ENCODE measurements at regions not wholly inside any gene's neighbourhood (a gene's known extent, or its start where the extent isn't known, plus 50 kb on each side); places are given as distances from the start of the nearest gene placed in this dataset.
A peak's percentile ranks its signal among the peaks of the same experiment; 100 is the strongest.

DNA sequence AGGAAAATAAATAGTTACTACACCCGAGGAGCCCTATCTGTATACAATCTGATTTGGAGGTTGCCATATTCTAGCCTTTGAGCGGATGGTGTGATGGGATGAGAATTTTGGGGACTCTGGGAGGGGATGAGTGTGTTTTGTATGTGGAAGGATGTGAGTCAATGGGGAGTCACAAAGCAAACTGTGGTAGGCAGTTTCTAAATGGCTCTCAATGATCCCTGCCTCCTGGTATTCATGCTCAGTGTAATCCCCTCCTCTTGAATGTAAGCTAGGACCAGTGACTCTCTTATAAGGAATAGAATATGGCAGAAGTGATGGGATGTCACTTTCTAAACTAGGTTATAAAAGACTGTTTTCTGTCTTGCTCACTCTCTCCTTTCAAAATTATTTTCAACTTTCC lies 205.7 kb upstream of the RIOK2 start:
- TF ChIP-seq, protein P1, sequence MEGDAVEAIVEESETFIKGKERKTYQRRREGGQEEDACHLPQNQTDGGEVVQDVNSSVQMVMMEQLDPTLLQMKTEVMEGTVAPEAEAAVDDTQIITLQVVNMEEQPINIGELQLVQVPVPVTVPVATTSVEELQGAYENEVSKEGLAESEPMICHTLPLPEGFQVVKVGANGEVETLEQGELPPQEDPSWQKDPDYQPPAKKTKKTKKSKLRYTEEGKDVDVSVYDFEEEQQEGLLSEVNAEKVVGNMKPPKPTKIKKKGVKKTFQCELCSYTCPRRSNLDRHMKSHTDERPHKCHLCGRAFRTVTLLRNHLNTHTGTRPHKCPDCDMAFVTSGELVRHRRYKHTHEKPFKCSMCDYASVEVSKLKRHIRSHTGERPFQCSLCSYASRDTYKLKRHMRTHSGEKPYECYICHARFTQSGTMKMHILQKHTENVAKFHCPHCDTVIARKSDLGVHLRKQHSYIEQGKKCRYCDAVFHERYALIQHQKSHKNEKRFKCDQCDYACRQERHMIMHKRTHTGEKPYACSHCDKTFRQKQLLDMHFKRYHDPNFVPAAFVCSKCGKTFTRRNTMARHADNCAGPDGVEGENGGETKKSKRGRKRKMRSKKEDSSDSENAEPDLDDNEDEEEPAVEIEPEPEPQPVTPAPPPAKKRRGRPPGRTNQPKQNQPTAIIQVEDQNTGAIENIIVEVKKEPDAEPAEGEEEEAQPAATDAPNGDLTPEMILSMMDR (IDR thresholded peaks at IDR 0.05; ENCODE audit: insufficient read depth in 1 of 2, low read depth in 1 of 2, low read length in 1 of 2, severe bottlenecking in 1 of 2, unreplicated experiment in 1 of 2) = no peak
- Mint-ChIP-seq H3K9me3 (ENCODE audit: unreplicated experiment) (peaks cover 8% of the 10 kb centered on the region), H3K27me3 (ENCODE audit: insufficient read depth, unreplicated experiment) (no peaks in the 10 kb centered on the region), H3K27ac (ENCODE audit: unreplicated experiment) (no peak overlapping the region), H3K4me1 (ENCODE audit: low read depth, unreplicated experiment) (no peaks in the 10 kb centered on the region), H3K4me3 (ENCODE audit: unreplicated experiment) (no peak overlapping the region), H3K36me3 (ENCODE audit: insufficient read depth, unreplicated experiment) (no peaks in the 10 kb centered on the region)
- Histone ChIP-seq H3K9me3 (no peaks in the 10 kb centered on the region; the same call in 1 of the 2 replicates), H3K4me3 (ENCODE audit: low read depth, low read length) (no peak overlapping the region), H3K4me1 (no peaks in the 10 kb centered on the region), H3K36me3 (ENCODE audit: control insufficient read depth, insufficient read depth, low read length) (no peaks in the 10 kb centered on the region), H3K27me3 (replicated peaks; ENCODE audit: control insufficient read depth, insufficient read depth, low read length) (no peaks in the 10 kb centered on the region; the same call in 1 of the 2 replicates)
- ChIA-PET CTCF (no interaction called here), POLR2A (no interaction called here)
- DNase-seq = no peak
- BruUV-seq (replicated peaks) = no TSS peak
- intact Hi-C loops (cut with micrococcal nuclease; ENCODE audit: unreplicated experiment) = no loop called here

DNA sequence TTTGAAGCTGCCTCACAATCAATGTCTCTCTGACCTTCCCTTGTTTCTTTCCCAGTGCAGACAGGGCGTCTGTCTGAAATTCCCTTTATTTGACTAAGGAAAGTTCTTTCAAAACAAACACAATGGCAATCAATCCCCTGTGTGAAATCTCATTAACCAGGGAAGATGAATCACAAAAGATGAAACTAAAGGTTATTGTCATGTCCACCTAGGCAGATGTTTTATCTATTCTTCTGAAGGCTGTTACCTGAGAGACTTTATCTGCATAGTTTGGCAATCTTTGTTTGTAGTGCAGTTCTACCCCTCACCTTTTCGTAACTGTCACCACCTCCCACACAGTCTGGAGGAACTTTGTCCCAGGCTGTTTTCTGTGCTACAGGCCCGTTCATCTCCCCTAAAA lies 217.5 kb upstream of the RIOK2 start:
- no peaks in the 10 kb centered on the region for H3K27me3 ChIP-seq (replicated peaks; ENCODE audit: control insufficient read depth, insufficient read depth, low read length)
- Mint-ChIP-seq H3K9me3 (ENCODE audit: unreplicated experiment) (peaks cover 20% of the 10 kb centered on the region), H3K4me3 (ENCODE audit: unreplicated experiment) (peak overlapping the region; percentile 4), H3K27me3 (ENCODE audit: insufficient read depth, unreplicated experiment) (no peaks in the 10 kb centered on the region), H3K4me1 (ENCODE audit: low read depth, unreplicated experiment) (peaks cover 18% of the 10 kb centered on the region), H3K36me3 (ENCODE audit: insufficient read depth, unreplicated experiment) (no peaks in the 10 kb centered on the region), H3K27ac (ENCODE audit: unreplicated experiment) (peak overlapping the region; percentile 6)
- BruUV-seq (replicated peaks) = no TSS peak
- POLR2A ChIA-PET = no interaction called here
- intact Hi-C loops (cut with micrococcal nuclease; ENCODE audit: unreplicated experiment) = no loop called here
- DNase-seq = peak; percentile 45 to 46
- CTCF ChIA-PET = no interaction called here
- no peak overlapping the region for H3K4me3 ChIP-seq (ENCODE audit: low read depth, low read length)
- H3K9me3 ChIP-seq = no peaks in the 10 kb centered on the region
- no peaks in the 10 kb centered on the region; the same call in 1 of the 2 replicates for H3K36me3 ChIP-seq (ENCODE audit: control insufficient read depth, insufficient read depth, low read length)
- TF ChIP-seq, protein P1 (IDR thresholded peaks at IDR 0.05; ENCODE audit: insufficient read depth in 1 of 2, low read depth in 1 of 2, low read length in 1 of 2, severe bottlenecking in 1 of 2, unreplicated experiment in 1 of 2) = no peak
- peaks cover 19% of the 10 kb centered on the region for H3K4me1 ChIP-seq

- Histone ChIP-seq H3K36me3 (ENCODE audit: control insufficient read depth, insufficient read depth, low read length) (no peaks in the 10 kb centered on the region; the same call in 1 of the 2 replicates), H3K27me3 (replicated peaks; ENCODE audit: control insufficient read depth, insufficient read depth, low read length) (no peaks in the 10 kb centered on the region), H3K4me3 (ENCODE audit: low read depth, low read length) (no peak overlapping the region), H3K4me1 (peaks cover 3% of the 10 kb centered on the region), H3K9me3 (no peaks in the 10 kb centered on the region)
- BruUV-seq (replicated peaks) = no TSS peak
- CTCF ChIA-PET = no interaction called here
- intact Hi-C loops (cut with micrococcal nuclease; ENCODE audit: unreplicated experiment) = no loop called here
- no peak for DNase-seq
- no peak overlapping the region for H3K4me3 Mint-ChIP-seq (ENCODE audit: unreplicated experiment)
- POLR2A ChIA-PET = no interaction called here
- no peaks in the 10 kb centered on the region for H3K36me3 Mint-ChIP-seq (ENCODE audit: insufficient read depth, unreplicated experiment)
- peaks cover 8% of the 10 kb centered on the region for H3K4me1 Mint-ChIP-seq (ENCODE audit: low read depth, unreplicated experiment)
- H3K27ac Mint-ChIP-seq (ENCODE audit: unreplicated experiment) = no peak overlapping the region
- TF ChIP-seq, protein P1 (IDR thresholded peaks at IDR 0.05; ENCODE audit: insufficient read depth in 1 of 2, low read depth in 1 of 2, low read length in 1 of 2, severe bottlenecking in 1 of 2, unreplicated experiment in 1 of 2) = no peak
- peaks cover 3% of the 10 kb centered on the region for H3K27me3 Mint-ChIP-seq (ENCODE audit: insufficient read depth, unreplicated experiment)
- H3K9me3 Mint-ChIP-seq (ENCODE audit: unreplicated experiment) = no peaks in the 10 kb centered on the region
Measured at GRCh38 chr5:97405941-97406340, 222.9 kb upstream of the RIOK2 start.
